Spleen (tissue), 7 donors: ENCODE measurements at regions not wholly inside any gene's neighbourhood (a gene's known extent, or its start where the extent isn't known, plus 50 kb on each side); places are given as distances from the start of the nearest gene placed in this dataset.

Source experiments
- POLR2A ChIP-seq, 3 donors: fragments of 450-650 bp; IDR thresholded peaks; one replicate each; pipeline ENCODE4 v1.5.1; 2017; ENCODE audit warnings: antibody characterized with exemption in 3 of 3, mild to moderate bottlenecking in 1 of 3
- POLR2AphosphoS5 ChIP-seq, 3 donors: sonication (generic); formaldehyde crosslinking; IDR thresholded peaks; one replicate each; pipeline ENCODE4 v1.5.1; 2017; ENCODE audit warnings: antibody characterized with exemption in 3 of 3
- TF ChIP-seq, protein P1 (sequence below), 11 experiments: fragments of 200-600 bp in 7 of 11; fragments of 450-650 bp in 4 of 11; sonication (generic) in 4 of 11; IDR thresholded peaks in 8 of 11; conservative IDR thresholded peaks in 3 of 11; 1 replicate in 7 of 11; 2 replicates in 4 of 11; pipeline versions ENCODE4 v1.4.0 to v1.8.0; 2016 to 2021; ENCODE audit warnings: antibody characterized with exemption in 11 of 11, inconsistent platforms in 4 of 11, mild to moderate bottlenecking in 1 of 11
- donor health status: DM: no; HTN: no; CAD: no; lungs with moderate emphysema.
- donor health status: DM: no; HTN: no; CAD: no.
- donor health status: DM: no; HTN: no; CAD: no.

DNA sequence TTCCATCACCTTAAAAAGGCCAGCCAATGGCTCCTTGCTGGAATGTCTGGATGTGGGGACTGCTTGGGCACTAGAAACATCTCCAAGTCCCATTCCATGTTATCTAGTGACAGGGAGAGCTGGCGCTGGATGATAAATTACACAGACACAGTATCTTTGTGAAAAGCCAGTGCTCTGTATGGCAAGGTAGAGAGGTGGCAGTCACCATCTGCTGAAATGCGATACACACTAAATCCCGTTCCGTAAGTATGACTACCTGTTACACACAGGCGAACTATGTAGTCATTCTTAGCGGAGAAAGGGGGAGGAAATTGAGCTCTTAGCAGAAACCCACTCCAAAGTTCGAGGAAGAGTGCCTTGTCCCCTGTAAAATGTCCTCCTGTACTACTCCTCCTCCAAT lies 81.0 kb upstream of the MYOCD start:
- TF ChIP-seq, protein P1, sequence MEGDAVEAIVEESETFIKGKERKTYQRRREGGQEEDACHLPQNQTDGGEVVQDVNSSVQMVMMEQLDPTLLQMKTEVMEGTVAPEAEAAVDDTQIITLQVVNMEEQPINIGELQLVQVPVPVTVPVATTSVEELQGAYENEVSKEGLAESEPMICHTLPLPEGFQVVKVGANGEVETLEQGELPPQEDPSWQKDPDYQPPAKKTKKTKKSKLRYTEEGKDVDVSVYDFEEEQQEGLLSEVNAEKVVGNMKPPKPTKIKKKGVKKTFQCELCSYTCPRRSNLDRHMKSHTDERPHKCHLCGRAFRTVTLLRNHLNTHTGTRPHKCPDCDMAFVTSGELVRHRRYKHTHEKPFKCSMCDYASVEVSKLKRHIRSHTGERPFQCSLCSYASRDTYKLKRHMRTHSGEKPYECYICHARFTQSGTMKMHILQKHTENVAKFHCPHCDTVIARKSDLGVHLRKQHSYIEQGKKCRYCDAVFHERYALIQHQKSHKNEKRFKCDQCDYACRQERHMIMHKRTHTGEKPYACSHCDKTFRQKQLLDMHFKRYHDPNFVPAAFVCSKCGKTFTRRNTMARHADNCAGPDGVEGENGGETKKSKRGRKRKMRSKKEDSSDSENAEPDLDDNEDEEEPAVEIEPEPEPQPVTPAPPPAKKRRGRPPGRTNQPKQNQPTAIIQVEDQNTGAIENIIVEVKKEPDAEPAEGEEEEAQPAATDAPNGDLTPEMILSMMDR (IDR thresholded peaks at IDR 0.05 in 8 of 11, conservative IDR thresholded peaks at IDR 0.05 in 3 of 11) = no peak
- TF ChIP-seq POLR2AphosphoS5 (IDR thresholded peaks at IDR 0.05) = no peak
- TF ChIP-seq POLR2A (IDR thresholded peaks at IDR 0.05) = no peak
